T-cell (primary cell): ENCODE measurements at regions not wholly inside any gene's neighbourhood (a gene's known extent, or its start where the extent isn't known, plus 50 kb on each side); places are given as distances from the start of the nearest gene placed in this dataset.
"Not testable (repeated sequence)": the region's sequence is repeated elsewhere in the genome, so short reads cannot be mapped to it uniquely, and the experiment has no call there.

ENCODE experiments used
- ATAC-seq, 4 experiments: fragments of 200-7000 bp in 3 of 4; fragments of 150-1000 bp in 1 of 4; cut with Tn5 transposase; replicated peaks in 1 of 4; 1 replicate in 3 of 4; 2 replicates in 1 of 4; pipeline ENCODE4 v1.10.0; 2021; ENCODE audit warnings: moderate library complexity in 3 of 4, mild to moderate bottlenecking in 2 of 4, moderate number of reproducible peaks in 1 of 4
- CTCF ChIA-PET, 2 donors: fragments of 300-600 bp; sonication (Branson Sonifier 250); formaldehyde crosslinking; loops; one replicate each; lab custom pipeline; 2022; ENCODE audit warnings: antibody characterized with exemption in 2 of 2; lab: Charles Lee
- POLR2A ChIA-PET, 2 donors: fragments of 300-600 bp; sonication (Branson Sonifier 250); formaldehyde crosslinking; loops; one replicate each; lab custom pipeline; 2022; ENCODE audit warnings: antibody characterized with exemption in 2 of 2; lab: Charles Lee
- DNase-seq, 35 experiments: peaks; one replicate each; pipeline versions ENCODE4 v3.0.0 to v3.0.0-alpha.2; 2013 to 2023
- H3K27ac ChIP-seq: one replicate; pipeline ENCODE4 v1.5.1; 2013; ENCODE audit warnings: low read length
- H3K27me3 ChIP-seq, 2 experiments: replicated peaks in 1 of 2; 1 replicate in 1 of 2; 2 replicates in 1 of 2; pipeline versions ENCODE4 v1.6.1 to v1.7.0; 2013; ENCODE audit warnings: low read length in 1 of 2, mixed read lengths in 1 of 2; ENCODE audit not compliant: control insufficient read depth in 2 of 2, insufficient read depth in 2 of 2; ENCODE audit errors: extremely low read depth in 1 of 2
- H3K36me3 ChIP-seq, 2 donors: 1 replicate in 1 of 2; 2 replicates in 1 of 2; pipeline versions ENCODE4 v1.6.1 to v1.7.0; 2013; ENCODE audit warnings: low read length in 1 of 2; ENCODE audit not compliant: control insufficient read depth in 2 of 2, insufficient read depth in 1 of 2; ENCODE audit errors: extremely low read depth in 1 of 2
- H3K4me1 ChIP-seq, 2 experiments: 1 replicate in 1 of 2; 2 replicates in 1 of 2; pipeline versions ENCODE4 v1.6.1 to v1.7.0; 2013; ENCODE audit warnings: low read length in 2 of 2, mixed read lengths in 1 of 2; ENCODE audit not compliant: insufficient read depth in 2 of 2, control insufficient read depth in 1 of 2; ENCODE audit errors: extremely low read depth in 1 of 2
- H3K4me3 ChIP-seq, 2 donors: 1 replicate in 1 of 2; 2 replicates in 1 of 2; pipeline versions ENCODE4 v1.5.1 to v1.7.0; 2013; ENCODE audit warnings: mild to moderate bottlenecking in 2 of 2, low read length in 1 of 2, moderate library complexity in 1 of 2; ENCODE audit not compliant: control insufficient read depth in 1 of 2; ENCODE audit errors: extremely low read depth in 1 of 2
- H3K9me3 ChIP-seq: 2 replicates; pipeline ENCODE4 v1.7.0; 2013
- H3K27ac Mint-ChIP-seq, 2 donors: one replicate each; pipeline ENCODE4 v1.8.0; 2020 to 2021; ENCODE audit warnings: mild to moderate bottlenecking in 2 of 2, mixed read lengths in 2 of 2
- H3K27me3 Mint-ChIP-seq, 2 donors: one replicate each; pipeline ENCODE4 v1.8.0; 2021 to 2022; ENCODE audit warnings: mixed read lengths in 2 of 2
- H3K36me3 Mint-ChIP-seq: one replicate; pipeline ENCODE4 v1.8.0; 2021; ENCODE audit warnings: mixed read lengths
- H3K4me1 Mint-ChIP-seq, 3 donors: one replicate each; pipeline ENCODE4 v1.8.0; 2020 to 2022; ENCODE audit warnings: mixed read lengths in 3 of 3, mild to moderate bottlenecking in 1 of 3
- H3K4me3 Mint-ChIP-seq, 3 donors: one replicate each; pipeline ENCODE4 v1.8.0; 2020 to 2022; ENCODE audit warnings: mild to moderate bottlenecking in 3 of 3, mixed read lengths in 3 of 3, moderate library complexity in 3 of 3
- H3K9me3 Mint-ChIP-seq, 3 donors: one replicate each; pipeline ENCODE4 v1.8.0; 2020 to 2022; ENCODE audit warnings: mixed read lengths in 3 of 3
- WGBS: methylation state at CpG from one replicate; pipeline ENCODE4 v1.1.5; 2013; ENCODE audit warnings: missing lambda C conversion rate; ENCODE audit not compliant: insufficient coverage; 5-methylcytosine and 5-hydroxymethylcytosine counted together

GRCh38 chr2:139684286-139684860 lies 904.2 kb upstream of the NXPH2 start:
- ChIA-PET POLR2A (no interaction called here), CTCF (no interaction called here)
- DNase-seq (no peak), ATAC-seq (no peak)
- Mint-ChIP-seq H3K27ac (no peak overlapping the region), H3K4me1 (no peaks in the 10 kb centered on the region), H3K27me3 (no peaks in the 10 kb centered on the region), H3K4me3 (no peak overlapping the region), H3K36me3 (no peaks in the 10 kb centered on the region), H3K9me3 (peaks cover 18 to 22% (median 22%) of the 10 kb centered on the region in 3 donors)
- Histone ChIP-seq H3K4me1 (no peaks in the 10 kb centered on the region), H3K36me3 (no peaks in the 10 kb centered on the region), H3K4me3 (no peak overlapping the region), H3K27ac (no peak overlapping the region), H3K27me3 (no peaks in the 10 kb centered on the region), H3K9me3 (no peaks in the 10 kb centered on the region)
- WGBS: 63% methylated on average over 3 of the region's 5 CpGs

- H3K4me1 ChIP-seq: no peaks in the 10 kb centered on the region
- DNase-seq (no peak), ATAC-seq (no peak)
- ChIA-PET CTCF (no interaction called here), POLR2A (no interaction called here)
- Mint-ChIP-seq H3K27me3 (no peaks in the 10 kb centered on the region), H3K4me3 (no peak overlapping the region), H3K27ac (no peak overlapping the region), H3K36me3 (no peaks in the 10 kb centered on the region), H3K9me3 (peaks cover 5 to 14% (median 7%) of the 10 kb centered on the region in 3 donors), H3K4me1 (no peaks in the 10 kb centered on the region)
- no peaks in the 10 kb centered on the region for H3K27me3 ChIP-seq
- H3K4me3 ChIP-seq: no peak overlapping the region
- H3K27ac ChIP-seq: no peak overlapping the region
- H3K36me3 ChIP-seq: no peaks in the 10 kb centered on the region
- no peaks in the 10 kb centered on the region for H3K9me3 ChIP-seq
These were observed 894.4 kb upstream of the NXPH2 start for GRCh38 chr2:139674577-139674976.

- H3K4me1 ChIP-seq, H3K36me3 Mint-ChIP-seq, H3K27ac Mint-ChIP-seq, DNase-seq, H3K27me3 Mint-ChIP-seq, ATAC-seq, H3K4me3 Mint-ChIP-seq, H3K4me1 Mint-ChIP-seq, H3K9me3 ChIP-seq, H3K27me3 ChIP-seq, H3K36me3 ChIP-seq, H3K27ac ChIP-seq, POLR2A ChIA-PET, H3K4me3 ChIP-seq, CTCF ChIA-PET: not testable (repeated sequence)
- H3K9me3 Mint-ChIP-seq: peaks cover 3 to 12% (median 7%) of the 10 kb centered on the region in 3 donors
- WGBS: 25% methylated on average over 1 of the region's 4 CpGs
These were observed 893.3 kb upstream of the NXPH2 start for GRCh38 chr2:139673447-139673846.

- no CpG with 5 or more reads among the region's 2 CpGs for WGBS
- Histone ChIP-seq H3K27me3 (no peaks in the 10 kb centered on the region), H3K36me3 (no peaks in the 10 kb centered on the region), H3K4me3 (no peak overlapping the region), H3K4me1 (no peaks in the 10 kb centered on the region), H3K9me3 (no peaks in the 10 kb centered on the region), H3K27ac (no peak overlapping the region)
- no peak overlapping the region for H3K4me3 Mint-ChIP-seq
- no peaks in the 10 kb centered on the region for H3K36me3 Mint-ChIP-seq
- H3K27ac Mint-ChIP-seq: no peak overlapping the region
- DNase-seq (no peak), ATAC-seq (no peak)
- H3K27me3 Mint-ChIP-seq: no peaks in the 10 kb centered on the region
- H3K9me3 Mint-ChIP-seq: peaks cover 7 to 14% (median 11%) of the 10 kb centered on the region in 3 donors
- no peaks in the 10 kb centered on the region for H3K4me1 Mint-ChIP-seq
- ChIA-PET POLR2A (no interaction called here), CTCF (no interaction called here)
These were observed 889.5 kb upstream of the NXPH2 start for GRCh38 chr2:139669675-139670074.

- Mint-ChIP-seq H3K36me3 (no peaks in the 10 kb centered on the region), H3K27ac (no peak overlapping the region), H3K4me1 (no peaks in the 10 kb centered on the region), H3K27me3 (no peaks in the 10 kb centered on the region), H3K4me3 (no peak overlapping the region), H3K9me3 (peaks cover 13 to 26% (median 20%) of the 10 kb centered on the region in 3 donors)
- ATAC-seq (no peak), DNase-seq (no peak)
- H3K4me1 ChIP-seq: no peaks in the 10 kb centered on the region
- no peaks in the 10 kb centered on the region for H3K27me3 ChIP-seq
- H3K4me3 ChIP-seq: no peak overlapping the region
- no peaks in the 10 kb centered on the region for H3K9me3 ChIP-seq
- ChIA-PET POLR2A (no interaction called here), CTCF (interaction anchor here in 1 of 2 donors (0.6 kb wide), 1 partner anchor 74 kb away, joined by 3 read pairs; no protein-coding TSS in a partner anchor)
- H3K27ac ChIP-seq: no peak overlapping the region
- H3K36me3 ChIP-seq: no peaks in the 10 kb centered on the region
These were observed 872.2 kb upstream of the NXPH2 start for GRCh38 chr2:139652385-139652784.

GRCh38 chr2:139645617-139646016 lies 865.4 kb upstream of the NXPH2 start:
- H3K9me3 ChIP-seq: peaks cover 2% of the 10 kb centered on the region
- Mint-ChIP-seq H3K36me3 (no peaks in the 10 kb centered on the region), H3K4me3 (no peak overlapping the region), H3K27ac (no peak overlapping the region), H3K4me1 (no peaks in the 10 kb centered on the region), H3K9me3 (peaks cover 34 to 38% (median 35%) of the 10 kb centered on the region in 3 donors), H3K27me3 (no peaks in the 10 kb centered on the region)
- no peak for DNase-seq
- CTCF ChIA-PET: no interaction called here
- H3K27ac ChIP-seq: no peak overlapping the region
- POLR2A ChIA-PET: no interaction called here
- H3K4me3 ChIP-seq: no peak overlapping the region
- H3K27me3 ChIP-seq: no peaks in the 10 kb centered on the region
- H3K36me3 ChIP-seq: no peaks in the 10 kb centered on the region
- no peak for ATAC-seq
- H3K4me1 ChIP-seq: no peaks in the 10 kb centered on the region

GRCh38 chr2:139643139-139643538 lies 862.9 kb upstream of the NXPH2 start:
- CTCF ChIA-PET: no interaction called here
- no peak overlapping the region for H3K4me3 Mint-ChIP-seq
- ATAC-seq (no peak), DNase-seq (no peak)
- H3K27ac Mint-ChIP-seq: no peak overlapping the region
- H3K9me3 Mint-ChIP-seq: peaks cover 25 to 33% (median 31%) of the 10 kb centered on the region in 3 donors
- H3K4me1 Mint-ChIP-seq: no peaks in the 10 kb centered on the region
- H3K27me3 Mint-ChIP-seq: no peaks in the 10 kb centered on the region
- peaks cover 2% of the 10 kb centered on the region for H3K9me3 ChIP-seq
- no peaks in the 10 kb centered on the region for H3K27me3 ChIP-seq
- H3K36me3 Mint-ChIP-seq: no peaks in the 10 kb centered on the region
- no peaks in the 10 kb centered on the region for H3K4me1 ChIP-seq
- no peak overlapping the region for H3K27ac ChIP-seq
- H3K4me3 ChIP-seq: no peak overlapping the region
- POLR2A ChIA-PET: no interaction called here
- no peaks in the 10 kb centered on the region for H3K36me3 ChIP-seq
